Heart right ventricle (tissue), 16 donors: ENCODE measurements at regions not wholly inside any gene's neighbourhood (a gene's known extent, or its start where the extent isn't known, plus 50 kb on each side); places are given as distances from the start of the nearest gene placed in this dataset.

Source experiments
- ATAC-seq, 8 donors: fragments of 200-7000 bp; cut with Tn5 transposase; one replicate each; pipeline ENCODE4 v1.9.1; 2020; ENCODE audit warnings: mild to moderate bottlenecking in 8 of 8, moderate library complexity in 8 of 8, moderate number of reproducible peaks in 1 of 8
- DNase-seq, 2 donors: peaks; one replicate each; pipeline ENCODE4 v3.0.0-alpha.2; 2020
- H3K27ac ChIP-seq, 10 donors: fragments of 200-600 bp; sonication (generic) in 2 of 10; one replicate each; pipeline versions ENCODE4 v1.5.0 to v1.8.0; 2020 to 2022; ENCODE audit warnings: mild to moderate bottlenecking in 3 of 10
- H3K27me3 ChIP-seq, 7 donors: fragments of 200-600 bp; one replicate each; pipeline ENCODE4 v1.8.0; 2021 to 2022; ENCODE audit warnings: mild to moderate bottlenecking in 2 of 7
- H3K36me3 ChIP-seq, 9 donors: fragments of 200-600 bp; sonication (generic) in 1 of 9; one replicate each; pipeline versions ENCODE4 v1.5.0 to v1.8.0; 2020 to 2022; ENCODE audit warnings: mild to moderate bottlenecking in 2 of 9
- H3K4me1 ChIP-seq, 9 donors: fragments of 200-600 bp; sonication (generic) in 1 of 9; one replicate each; pipeline versions ENCODE4 v1.5.0 to v1.8.0; 2020 to 2022; ENCODE audit warnings: mild to moderate bottlenecking in 4 of 9
- H3K4me3 ChIP-seq, 10 donors: fragments of 200-600 bp; sonication (generic) in 2 of 10; one replicate each; pipeline versions ENCODE4 v1.5.0 to v1.8.0; 2020 to 2022; ENCODE audit warnings: mild to moderate bottlenecking in 7 of 10, moderate library complexity in 2 of 10
- H3K9me3 ChIP-seq, 11 donors: fragments of 200-600 bp in 10 of 11; sonication (generic) in 2 of 11; one replicate each; pipeline versions ENCODE4 v1.5.0 to v1.8.0; 2013 to 2022; ENCODE audit warnings: mild to moderate bottlenecking in 2 of 11, control low read depth in 1 of 11, moderate library complexity in 1 of 11
- CTCF ChIP-seq, 9 donors: fragments of 200-600 bp; sonication (generic) in 2 of 9; IDR thresholded peaks; one replicate each; pipeline versions ENCODE4 v1.5.0 to v1.8.0; 2021 to 2022; ENCODE audit warnings: antibody characterized with exemption in 9 of 9, mild to moderate bottlenecking in 5 of 9, moderate library complexity in 1 of 9
- WGBS, 2 donors: extraction: QIAGEN DNeasy Blood & Tissue Kit; methylation state at CpG; one replicate each; pipeline ENCODE4 v1.1.7; 2013; ENCODE audit warnings: inconsistent platforms in 1 of 2; 5-methylcytosine and 5-hydroxymethylcytosine counted together
- intact Hi-C, 10 donors: fragments of 100-400 bp; cut with DNase I; formaldehyde crosslinking; loops; one replicate each; pipeline versions ENCODE4 v1.11.1 to v1.14.2; 2022
- donor health status: Arrhythmogenic right ventricular cardiomyopathy.
- donor health status: ischemic (EF 13 %, LVEDD 7.1; RV severe dilation, severe dysfunction).
- donor health status: healthy with polysubstance abuse.
- donor health status: DM: no; HTN: yes; CAD: no.
- donor health status: DM: no; HTN: no; CAD: no.
- donor health status: ischemic (EF 25% LVEDD 6.9; RV normal size, moderate dysfunction).
- donor health status: ischemic (EF 25% LVEDD 5.7; RV mildly dilated, moderate dysfunction).
- donor health status: healthy.
- donor health status: DM: yes; HTN: yes; CAD: no.
- donor health status: Ischemic cardiomyopathy.
- donor health status: ischemic (EF 35%, LVEDD 5.7; RV mildly dilated, moderate dysfunction).
- donor health status: nonischemic (EF 11% LVEDD 7.7; RV severe dilation, severe dysfunction).
- donor health status: DM: yes; HTN: yes; CAD: no.
- donor health status: PGD.
- donor health status: ischemic (EF 29% LVEDD 5.4; RV normal size, mild dysfunction).
- donor health status: nonischemic (EF 23%, LVEDD 6.1; RV moderate dilation, normal function).

GRCh38 chr6:109243863-109244825, 138.1 kb downstream of the CD164 start:
- no peak for TF ChIP-seq CTCF (IDR thresholded peaks at IDR 0.05)
- WGBS, 2 donors, result 85 to 89% methylated on average over 7 of the region's 7 CpGs
- ATAC-seq, result no peak
- H3K27me3 ChIP-seq, result no peaks in the 10 kb centered on the region
- no peaks in the 10 kb centered on the region for H3K36me3 ChIP-seq
- peak overlapping the region in 1 of 10 donors; percentile 36 for H3K27ac ChIP-seq
- no peak for DNase-seq
- intact Hi-C loops, result no loop called here
- H3K4me3 ChIP-seq, result no peak overlapping the region
- no peaks in the 10 kb centered on the region for H3K9me3 ChIP-seq
- H3K4me1 ChIP-seq, result peaks cover 0 to 41% (median 20%) of the 10 kb centered on the region in 9 donors

- no peaks in the 10 kb centered on the region for H3K36me3 ChIP-seq
- H3K27me3 ChIP-seq, result no peaks in the 10 kb centered on the region
- ATAC-seq (no peak), DNase-seq (no peak)
- H3K9me3 ChIP-seq, result no peaks in the 10 kb centered on the region
- intact Hi-C loops, result no loop called here
- no peak for TF ChIP-seq CTCF (IDR thresholded peaks at IDR 0.05)
- H3K4me3 ChIP-seq, result no peak overlapping the region
- no peak overlapping the region for H3K27ac ChIP-seq
- WGBS, 2 donors, result 93 to 94% methylated on average over 3 of the region's 3 CpGs
- peaks cover 0 to 53% (median 20%) of the 10 kb centered on the region in 9 donors for H3K4me1 ChIP-seq
Observed at GRCh38 chr6:109242925-109243324, 139.3 kb downstream of the CD164 start.

GRCh38 chr6:109242029-109242428, 140.2 kb downstream of the CD164 start:
- peaks cover 0 to 62% (median 20%) of the 10 kb centered on the region in 9 donors for H3K4me1 ChIP-seq

GRCh38 chr6:109241199-109241598, 141.1 kb downstream of the CD164 start:
- peaks cover 0 to 71% (median 20%) of the 10 kb centered on the region in 9 donors for H3K4me1 ChIP-seq
- no peaks in the 10 kb centered on the region for H3K9me3 ChIP-seq
- H3K27ac ChIP-seq, result peak overlapping the region in 1 of 10 donors; percentile 73
- no peaks in the 10 kb centered on the region for H3K36me3 ChIP-seq
- ATAC-seq (no peak), DNase-seq (no peak)
- no peak for TF ChIP-seq CTCF (IDR thresholded peaks at IDR 0.05)
- no peak overlapping the region for H3K4me3 ChIP-seq
- intact Hi-C loops, result no loop called here
- 91 to 97% methylated on average over 2 of the region's 2 CpGs for WGBS, 2 donors
- H3K27me3 ChIP-seq, result no peaks in the 10 kb centered on the region

More at GRCh38 chr6:109242029-109242428, 140.2 kb downstream of the CD164 start:
- H3K27me3 ChIP-seq, result no peaks in the 10 kb centered on the region
- no peak overlapping the region for H3K27ac ChIP-seq
- WGBS, 2 donors, result 81 to 88% methylated on average over 2 of the region's 2 CpGs
- DNase-seq (no peak), ATAC-seq (no peak)
- no peak overlapping the region for H3K4me3 ChIP-seq
- no peaks in the 10 kb centered on the region for H3K9me3 ChIP-seq
- H3K36me3 ChIP-seq, result no peaks in the 10 kb centered on the region
- no peak for TF ChIP-seq CTCF (IDR thresholded peaks at IDR 0.05)
- intact Hi-C loops, result no loop called here
